HepG2 (cell line): ENCODE measurements at regions not wholly inside any gene's neighbourhood (a gene's known extent, or its start where the extent isn't known, plus 50 kb on each side); places are given as distances from the start of the nearest gene placed in this dataset.

Experiments
- CHD4 ChIP-seq: fragments of 200-600 bp; sonication (generic); IDR thresholded peaks from 2 replicates; pipeline ENCODE4 v1.7.0; 2017; ENCODE audit warnings: mild to moderate bottlenecking, low read length, borderline replicate concordance
- GMEB2 ChIP-seq: IDR thresholded peaks from 2 replicates; pipeline ENCODE4 v1.6.1; 2016; ENCODE audit warnings: missing biosample characterization, missing genetic modification reagents, low read depth
- KDM6A ChIP-seq: IDR thresholded peaks from 2 replicates; pipeline ENCODE4 v1.6.1; 2016; ENCODE audit warnings: low read depth
- MAF1 ChIP-seq: sonication (generic); formaldehyde crosslinking; IDR thresholded peaks from 2 replicates; pipeline ENCODE4 v1.5.0; 2020; ENCODE audit warnings: missing genetic modification reagents, borderline replicate concordance
- MAFK ChIP-seq, 2 experiments: IDR thresholded peaks in 1 of 2; conservative IDR thresholded peaks in 1 of 2; 2 replicates each; pipeline ENCODE4 v1.6.1; 2011; ENCODE audit warnings: improper control_type of control experiment in 2 of 2, low read length in 2 of 2
- MTA1 ChIP-seq: sonication (generic); formaldehyde crosslinking; IDR thresholded peaks from 2 replicates; pipeline ENCODE4 v1.4.0; 2020; ENCODE audit warnings: missing genetic modification reagents, mild to moderate bottlenecking, borderline replicate concordance
- NFE2L1 ChIP-seq: sonication (generic); formaldehyde crosslinking; IDR thresholded peaks from 2 replicates; pipeline ENCODE4 v1.4.0; 2020; ENCODE audit warnings: missing genetic modification reagents, mild to moderate bottlenecking, borderline replicate concordance
- NFIC ChIP-seq: IDR thresholded peaks from 2 replicates; pipeline ENCODE4 v1.6.1; 2012; ENCODE audit warnings: mild to moderate bottlenecking, low read length, inconsistent platforms
- PHF8 ChIP-seq: sonication (generic); formaldehyde crosslinking; IDR thresholded peaks from 2 replicates; pipeline ENCODE4 v1.5.0; 2020; ENCODE audit warnings: missing genetic modification reagents
- POGZ ChIP-seq: sonication (generic); formaldehyde crosslinking; IDR thresholded peaks from 2 replicates; pipeline ENCODE4 v1.4.0; 2020; ENCODE audit warnings: mild to moderate bottlenecking, missing genetic modification reagents
- RARA ChIP-seq: IDR thresholded peaks from 2 replicates; pipeline ENCODE4 v1.6.1; 2016; ENCODE audit warnings: missing genetic modification reagents, missing compliant biosample characterization
- RFXAP ChIP-seq: sonication (generic); formaldehyde crosslinking; IDR thresholded peaks from 2 replicates; pipeline ENCODE4 v1.4.0; 2020; ENCODE audit warnings: missing genetic modification reagents, borderline replicate concordance
- TEAD3 ChIP-seq: optimal IDR thresholded peaks from 2 replicates; pipeline ENCODE3; 2016; ENCODE audit warnings: borderline replicate concordance
- USF2 ChIP-seq, 2 experiments: sonication (generic) in 1 of 2; formaldehyde crosslinking in 1 of 2; IDR thresholded peaks; 2 replicates each; pipeline versions ENCODE4 v1.5.1 to v1.6.1; 2011 to 2020; ENCODE audit warnings: borderline replicate concordance in 1 of 2, low read depth in 1 of 2, low read length in 1 of 2, mild to moderate bottlenecking in 1 of 2, missing genetic modification reagents in 1 of 2, moderate library complexity in 1 of 2
- ZNF263 ChIP-seq: sonication (generic); formaldehyde crosslinking; IDR thresholded peaks from 2 replicates; pipeline ENCODE4 v1.4.0; 2020; ENCODE audit warnings: missing genetic modification reagents
- ZNF468 ChIP-seq: sonication (generic); formaldehyde crosslinking; IDR thresholded peaks from 2 replicates; pipeline ENCODE4 v1.8.0; 2022; ENCODE audit warnings: mild to moderate bottlenecking, moderate library complexity, missing genetic modification reagents
- ZNF737 ChIP-seq: sonication (generic); formaldehyde crosslinking; IDR thresholded peaks from 2 replicates; pipeline ENCODE4 v1.5.0; 2020; ENCODE audit warnings: missing genetic modification reagents, mild to moderate bottlenecking, borderline replicate concordance
- ZNF784 ChIP-seq: sonication (generic); formaldehyde crosslinking; IDR thresholded peaks from 2 replicates; pipeline ENCODE4 v1.5.1; 2020; ENCODE audit warnings: missing genetic modification reagents, mild to moderate bottlenecking, borderline replicate concordance
- TF ChIP-seq, protein P1 (sequence below): sonication (generic); formaldehyde crosslinking; IDR thresholded peaks from 2 replicates; pipeline ENCODE4 v1.4.0; 2020; ENCODE audit warnings: missing genetic modification reagents
- TF ChIP-seq, protein P2 (sequence below): sonication (generic); formaldehyde crosslinking; IDR thresholded peaks from 2 replicates; pipeline ENCODE4 v1.5.0; 2020; ENCODE audit warnings: missing genetic modification reagents
- TF ChIP-seq, protein P3 (sequence below): sonication (generic); formaldehyde crosslinking; IDR thresholded peaks from 2 replicates; pipeline ENCODE4 v1.9.0; 2021; ENCODE audit warnings: missing genetic modification reagents, mild to moderate bottlenecking, borderline replicate concordance

- TF ChIP-seq GMEB2 (no peak), RARA (CRISPR knock-in tag) (no peak), MAF1 (CRISPR knock-in tag) (no peak), ZNF737 (no peak), ZNF468 (CRISPR knock-in tag) (no peak), NFIC (no peak), KDM6A (CRISPR knock-in tag) (no peak), MTA1 (CRISPR knock-in tag) (peak; percentile 67; the same call in 1 of the 2 replicates), NFE2L1 (no peak), USF2 (IDR thresholded peaks at IDR 0.05; ENCODE audit: low read depth, low read length) (no peak), USF2 (CRISPR knock-in tag; IDR thresholded peaks at IDR 0.05; ENCODE audit: borderline replicate concordance) (no peak), MAFK (conservative IDR thresholded peaks at IDR 0.05 in 1 of 2, IDR thresholded peaks at IDR 0.05 in 1 of 2; ENCODE audit: low read length in 2 of 2) (no peak), TEAD3 (no peak), ZNF784 (CRISPR knock-in tag) (no peak), RFXAP (CRISPR knock-in tag) (no peak), PHF8 (peak; percentile 50; the same call in 1 of the 2 replicates), CHD4 (no peak), POGZ (peak; percentile 47), ZNF263 (CRISPR knock-in tag) (peak; percentile 28; the same call in 1 of the 2 replicates)
- TF ChIP-seq, protein P1, sequence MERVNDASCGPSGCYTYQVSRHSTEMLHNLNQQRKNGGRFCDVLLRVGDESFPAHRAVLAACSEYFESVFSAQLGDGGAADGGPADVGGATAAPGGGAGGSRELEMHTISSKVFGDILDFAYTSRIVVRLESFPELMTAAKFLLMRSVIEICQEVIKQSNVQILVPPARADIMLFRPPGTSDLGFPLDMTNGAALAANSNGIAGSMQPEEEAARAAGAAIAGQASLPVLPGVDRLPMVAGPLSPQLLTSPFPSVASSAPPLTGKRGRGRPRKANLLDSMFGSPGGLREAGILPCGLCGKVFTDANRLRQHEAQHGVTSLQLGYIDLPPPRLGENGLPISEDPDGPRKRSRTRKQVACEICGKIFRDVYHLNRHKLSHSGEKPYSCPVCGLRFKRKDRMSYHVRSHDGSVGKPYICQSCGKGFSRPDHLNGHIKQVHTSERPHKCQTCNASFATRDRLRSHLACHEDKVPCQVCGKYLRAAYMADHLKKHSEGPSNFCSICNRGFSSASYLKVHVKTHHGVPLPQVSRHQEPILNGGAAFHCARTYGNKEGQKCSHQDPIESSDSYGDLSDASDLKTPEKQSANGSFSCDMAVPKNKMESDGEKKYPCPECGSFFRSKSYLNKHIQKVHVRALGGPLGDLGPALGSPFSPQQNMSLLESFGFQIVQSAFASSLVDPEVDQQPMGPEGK, result peak; percentile 53
- TF ChIP-seq, protein P2, sequence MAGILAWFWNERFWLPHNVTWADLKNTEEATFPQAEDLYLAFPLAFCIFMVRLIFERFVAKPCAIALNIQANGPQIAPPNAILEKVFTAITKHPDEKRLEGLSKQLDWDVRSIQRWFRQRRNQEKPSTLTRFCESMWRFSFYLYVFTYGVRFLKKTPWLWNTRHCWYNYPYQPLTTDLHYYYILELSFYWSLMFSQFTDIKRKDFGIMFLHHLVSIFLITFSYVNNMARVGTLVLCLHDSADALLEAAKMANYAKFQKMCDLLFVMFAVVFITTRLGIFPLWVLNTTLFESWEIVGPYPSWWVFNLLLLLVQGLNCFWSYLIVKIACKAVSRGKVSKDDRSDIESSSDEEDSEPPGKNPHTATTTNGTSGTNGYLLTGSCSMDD (CRISPR knock-in tag), result no peak
- TF ChIP-seq, protein P3, sequence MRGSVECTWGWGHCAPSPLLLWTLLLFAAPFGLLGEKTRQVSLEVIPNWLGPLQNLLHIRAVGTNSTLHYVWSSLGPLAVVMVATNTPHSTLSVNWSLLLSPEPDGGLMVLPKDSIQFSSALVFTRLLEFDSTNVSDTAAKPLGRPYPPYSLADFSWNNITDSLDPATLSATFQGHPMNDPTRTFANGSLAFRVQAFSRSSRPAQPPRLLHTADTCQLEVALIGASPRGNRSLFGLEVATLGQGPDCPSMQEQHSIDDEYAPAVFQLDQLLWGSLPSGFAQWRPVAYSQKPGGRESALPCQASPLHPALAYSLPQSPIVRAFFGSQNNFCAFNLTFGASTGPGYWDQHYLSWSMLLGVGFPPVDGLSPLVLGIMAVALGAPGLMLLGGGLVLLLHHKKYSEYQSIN (CRISPR knock-in tag), result no peak
Measured at GRCh38 chr7:65239707-65240352, 133.8 kb upstream of the ZNF92 start (continued).
